Lung microvascular endothelial cell (primary cell): ENCODE measurements at regions not wholly inside any gene's neighbourhood (a gene's known extent, or its start where the extent isn't known, plus 50 kb on each side); places are given as distances from the start of the nearest gene placed in this dataset.
A peak's percentile ranks its signal among the peaks of the same experiment; 100 is the strongest.
"Not testable (repeated sequence)": the region's sequence is repeated elsewhere in the genome, so short reads cannot be mapped to it uniquely, and the experiment has no call there.

Experiments used
- DNase-seq, 2 donors: peaks; one replicate each; pipeline versions ENCODE4 v3.0.0 to v3.0.0-alpha.2; 2010; ENCODE audit warnings: low read depth in 2 of 2

GRCh38 chr1:228611707-228612106 is 123.6 kb upstream of the RHOU start:
- not testable (repeated sequence) for DNase-seq

GRCh38 chr1:228622002-228622716 is 113.1 kb upstream of the RHOU start:
- DNase-seq = not testable (repeated sequence)

- DNase-seq = not testable (repeated sequence)
Measured at GRCh38 chr1:228626481-228626880, 108.8 kb upstream of the RHOU start.

GRCh38 chr1:228632858-228633257 is 102.4 kb upstream of the RHOU start:
- DNase-seq = not testable (repeated sequence)

- peak in 1 of 2 donors; percentile 32 for DNase-seq
Measured at GRCh38 chr1:228635304-228635703, 100.0 kb upstream of the RHOU start.

GRCh38 chr1:228637529-228637928 is 97.8 kb upstream of the RHOU start:
- not testable (repeated sequence) for DNase-seq

GRCh38 chr1:228646717-228647522 is 88.4 kb upstream of the RHOU start:
- DNase-seq = peak; percentile 28 to 32

- peak; percentile 19 to 46 for DNase-seq
Measured at GRCh38 chr1:228647523-228648444, 87.5 kb upstream of the RHOU start.

GRCh38 chr1:228648647-228649383 is 86.5 kb upstream of the RHOU start:
- DNase-seq = no peak

GRCh38 chr1:228650141-228650540 is 85.1 kb upstream of the RHOU start:
- DNase-seq = no peak

- no peak for DNase-seq
Measured at GRCh38 chr1:228650946-228651345, 84.3 kb upstream of the RHOU start.

GRCh38 chr1:228652116-228652515 is 83.2 kb upstream of the RHOU start:
- no peak for DNase-seq

GRCh38 chr1:228653057-228653456 is 82.2 kb upstream of the RHOU start:
- not testable (repeated sequence) for DNase-seq

- no peak for DNase-seq
Measured at GRCh38 chr1:228653748-228654147, 81.5 kb upstream of the RHOU start.

- DNase-seq = no peak
Measured at GRCh38 chr1:228655796-228656394, 79.4 kb upstream of the RHOU start.

- not testable (repeated sequence) for DNase-seq
Measured at GRCh38 chr1:228662007-228662689, 73.1 kb upstream of the RHOU start.

GRCh38 chr1:228664399-228664914 is 70.8 kb upstream of the RHOU start:
- DNase-seq = peak; percentile 64 to 78

- no peak for DNase-seq
Measured at GRCh38 chr1:228666686-228667623, 68.3 kb upstream of the RHOU start.
